ENCODE measurements at regions not wholly inside any gene's neighbourhood (a gene's known extent, or its start where the extent isn't known, plus 50 kb on each side); places are given as distances from the start of the nearest gene placed in this dataset.

DNA sequence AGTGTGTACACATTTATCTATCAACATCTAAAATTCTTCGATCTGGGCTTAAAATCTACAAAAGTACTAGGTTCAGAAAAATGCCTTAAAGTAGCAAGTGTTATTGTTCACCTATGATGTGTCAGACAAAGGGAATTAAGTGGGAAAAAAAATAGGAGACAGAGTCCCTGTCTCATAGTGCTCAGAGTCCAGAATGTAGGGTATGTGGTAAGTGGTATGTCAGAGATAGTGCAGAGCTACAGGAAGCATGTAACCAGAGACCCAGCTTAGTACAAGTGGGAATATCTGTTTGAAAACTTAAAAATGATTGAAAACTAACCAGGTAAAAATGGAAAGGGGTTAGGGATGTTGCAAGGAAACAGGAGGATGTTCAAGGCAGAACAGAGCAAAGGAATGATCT, 482.8 kb downstream of the ELAVL2 start:
- POLR2A ChIA-PET: no interaction called here
- Mint-ChIP-seq H3K9me3 (peaks cover 3% of the 10 kb centered on the region), H3K36me3 (ENCODE audit: low read depth) (no peaks in the 10 kb centered on the region), H3K27ac (no peak overlapping the region), H3K27me3 (no peaks in the 10 kb centered on the region), H3K4me3 (no peak overlapping the region), H3K4me1 (no peaks in the 10 kb centered on the region)
- CTCF ChIA-PET: no interaction called here
- no peak for DNase-seq

DNA sequence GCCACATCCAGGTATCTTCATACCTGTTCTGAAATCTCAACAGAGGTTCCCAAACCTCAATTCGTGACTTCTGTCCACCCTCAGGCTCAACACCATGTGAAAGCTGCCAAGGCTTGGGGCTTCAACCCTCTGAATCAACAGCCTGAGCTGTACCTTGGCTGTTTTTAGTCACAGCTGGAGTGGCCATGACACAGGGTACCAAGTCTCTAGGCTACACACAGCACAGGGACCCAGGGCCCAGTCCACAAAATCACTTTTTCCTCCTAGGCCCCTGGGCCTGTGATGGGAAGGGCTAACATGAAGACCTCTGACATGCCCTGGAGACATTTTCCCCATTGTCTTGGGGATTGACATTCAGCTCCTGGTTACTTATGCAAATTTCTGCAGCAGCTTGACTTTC, 464.9 kb downstream of the ELAVL2 start:
- Mint-ChIP-seq H3K27me3 (no peaks in the 10 kb centered on the region), H3K27ac (no peak overlapping the region), H3K4me3 (no peak overlapping the region), H3K36me3 (ENCODE audit: low read depth) (no peaks in the 10 kb centered on the region), H3K9me3 (peaks cover 14% of the 10 kb centered on the region), H3K4me1 (no peaks in the 10 kb centered on the region)
- POLR2A ChIA-PET: no interaction called here
- CTCF ChIA-PET: no interaction called here
- no peak for DNase-seq

DNA sequence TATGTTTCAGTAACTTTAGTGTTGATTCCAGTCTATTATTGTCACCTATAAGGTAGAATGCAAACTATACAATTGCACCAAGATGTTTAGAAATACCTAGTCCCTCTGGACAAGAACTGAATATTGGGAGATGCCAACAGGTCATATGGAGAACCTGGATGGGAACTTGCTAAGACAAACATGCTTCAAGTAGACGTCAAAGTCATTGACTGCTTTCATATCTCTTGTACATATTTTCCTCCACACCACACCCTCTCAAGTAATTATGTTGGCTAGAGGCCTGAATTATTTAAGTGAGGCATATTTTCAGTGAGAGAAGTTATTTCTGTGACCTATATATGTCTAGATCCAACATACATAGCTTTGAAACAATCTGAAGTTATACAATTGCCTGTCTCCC, 453.3 kb downstream of the ELAVL2 start:
- Mint-ChIP-seq H3K27ac (no peak overlapping the region), H3K9me3 (no peaks in the 10 kb centered on the region), H3K4me3 (no peak overlapping the region), H3K27me3 (no peaks in the 10 kb centered on the region), H3K4me1 (no peaks in the 10 kb centered on the region), H3K36me3 (ENCODE audit: low read depth) (no peaks in the 10 kb centered on the region)
- DNase-seq: no peak
- CTCF ChIA-PET: no interaction called here
- POLR2A ChIA-PET: no interaction called here

DNA sequence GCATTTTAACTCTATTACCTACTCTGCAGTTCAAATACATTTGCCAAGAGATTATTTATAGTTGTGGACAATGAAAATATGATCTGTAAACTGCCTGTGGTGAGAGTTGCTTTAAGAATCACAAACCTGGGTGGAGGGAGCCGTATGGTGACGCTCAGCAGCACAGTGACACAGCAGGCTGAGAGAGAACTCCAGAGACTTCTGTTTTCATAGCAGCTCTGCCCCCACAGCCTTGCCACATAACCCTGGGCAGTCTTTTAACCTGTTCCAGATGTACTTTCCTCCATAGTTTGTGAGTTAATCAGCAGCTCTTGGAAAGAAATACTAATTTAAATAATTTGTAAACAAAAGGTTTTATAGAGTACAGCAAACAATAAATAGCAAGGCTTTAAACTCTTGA, 450.5 kb downstream of the ELAVL2 start:
- DNase-seq: no peak
- Mint-ChIP-seq H3K4me3 (no peak overlapping the region), H3K4me1 (no peaks in the 10 kb centered on the region), H3K27ac (no peak overlapping the region), H3K9me3 (no peaks in the 10 kb centered on the region), H3K36me3 (ENCODE audit: low read depth) (no peaks in the 10 kb centered on the region), H3K27me3 (no peaks in the 10 kb centered on the region)
- ChIA-PET POLR2A (no interaction called here), CTCF (no interaction called here)

DNA sequence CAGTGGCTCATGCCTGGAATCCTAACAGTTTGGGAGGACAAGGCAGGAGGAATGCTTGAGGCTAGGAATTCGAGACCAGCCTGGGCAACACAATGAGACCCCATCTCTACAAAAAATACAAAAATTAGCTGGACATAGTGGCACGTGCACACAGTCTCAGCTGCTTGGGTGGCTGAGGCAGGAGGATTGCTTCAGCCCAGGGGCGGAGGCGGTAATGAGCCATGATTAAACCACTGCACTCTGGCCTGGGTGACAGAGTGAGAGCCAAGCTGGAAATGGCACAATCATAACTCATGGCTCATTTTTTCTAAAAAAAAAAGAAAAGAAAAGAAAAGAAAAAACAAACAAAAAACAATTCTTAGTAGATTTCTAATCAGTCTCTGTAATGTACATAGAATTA, 446.2 kb downstream of the ELAVL2 start:
- POLR2A ChIA-PET: no interaction called here
- no peak for DNase-seq
- Mint-ChIP-seq H3K4me1 (no peaks in the 10 kb centered on the region), H3K36me3 (ENCODE audit: low read depth) (no peaks in the 10 kb centered on the region), H3K27ac (no peak overlapping the region), H3K9me3 (peaks cover 5% of the 10 kb centered on the region), H3K4me3 (no peak overlapping the region), H3K27me3 (no peaks in the 10 kb centered on the region)
- CTCF ChIA-PET: no interaction called here

DNA sequence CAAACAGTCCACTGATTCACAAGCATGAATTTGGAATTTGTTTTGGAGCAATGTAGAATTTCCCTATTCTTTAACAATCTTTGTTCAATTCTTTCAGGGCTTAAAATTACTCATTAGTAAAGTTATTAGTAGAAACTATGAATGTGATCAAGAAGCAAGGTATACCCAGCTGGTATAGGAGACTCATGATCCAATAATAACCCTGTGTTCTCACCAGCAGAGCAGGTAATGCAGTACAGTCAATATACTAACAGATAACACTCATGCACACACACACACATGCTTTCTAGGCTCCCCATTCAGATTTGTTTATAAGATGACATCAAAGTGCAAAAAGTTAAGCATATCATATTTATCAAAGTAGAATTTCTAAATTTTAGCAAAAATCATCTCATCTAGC, 445.2 kb downstream of the ELAVL2 start:
- POLR2A ChIA-PET: no interaction called here
- H3K4me3 Mint-ChIP-seq: no peak overlapping the region
- CTCF ChIA-PET: no interaction called here
- H3K9me3 Mint-ChIP-seq: peaks cover 5% of the 10 kb centered on the region
- H3K27ac Mint-ChIP-seq: no peak overlapping the region
- no peaks in the 10 kb centered on the region for H3K36me3 Mint-ChIP-seq (ENCODE audit: low read depth)
- no peak for DNase-seq
- no peaks in the 10 kb centered on the region for H3K4me1 Mint-ChIP-seq
- H3K27me3 Mint-ChIP-seq: no peaks in the 10 kb centered on the region

DNA sequence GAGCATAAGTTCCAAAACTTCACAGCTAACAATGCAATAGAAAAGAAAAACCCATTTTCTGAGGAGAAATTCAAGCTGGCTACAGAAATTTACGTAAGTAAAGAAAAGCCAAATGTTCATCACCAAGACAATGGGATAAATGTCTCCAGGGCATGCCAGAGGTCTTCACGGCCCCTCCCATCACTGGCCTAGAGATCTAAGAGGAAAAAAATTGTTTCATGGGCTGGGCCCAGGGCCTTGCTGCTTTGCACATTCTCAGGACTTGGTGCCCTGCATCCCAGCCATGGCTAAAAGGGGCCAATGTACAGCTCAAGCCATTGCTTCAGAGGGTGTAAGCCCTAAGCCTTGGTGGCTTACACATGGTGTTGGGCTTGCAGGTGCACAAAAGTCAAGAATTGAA, 443.6 kb downstream of the ELAVL2 start:
- Mint-ChIP-seq H3K4me1 (no peaks in the 10 kb centered on the region), H3K36me3 (ENCODE audit: low read depth) (no peaks in the 10 kb centered on the region), H3K9me3 (peaks cover 5% of the 10 kb centered on the region), H3K4me3 (no peak overlapping the region), H3K27me3 (no peaks in the 10 kb centered on the region), H3K27ac (no peak overlapping the region)
- DNase-seq: no peak
- CTCF ChIA-PET: no interaction called here
- POLR2A ChIA-PET: no interaction called here

DNA sequence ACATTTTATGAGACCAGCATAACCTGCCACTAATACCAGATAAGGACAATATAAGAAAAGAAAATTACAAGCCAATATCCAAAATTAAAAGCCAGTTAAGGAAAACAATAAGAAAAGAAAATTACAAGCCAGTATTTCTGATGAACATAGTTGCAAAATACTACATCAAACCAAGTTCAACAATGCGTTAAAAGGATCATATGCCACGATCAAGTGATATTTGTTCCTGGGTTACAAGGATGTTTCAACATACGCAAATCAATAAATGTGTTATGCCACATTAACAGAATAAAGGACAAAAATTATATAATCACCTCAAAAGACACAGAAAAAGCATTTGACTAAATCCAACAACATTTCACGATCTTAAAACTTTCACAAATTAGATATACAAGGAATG, 431.9 kb downstream of the ELAVL2 start:
- Mint-ChIP-seq H3K36me3 (ENCODE audit: low read depth) (no peaks in the 10 kb centered on the region), H3K27ac (no peak overlapping the region), H3K4me1 (no peaks in the 10 kb centered on the region), H3K9me3 (peaks cover 8% of the 10 kb centered on the region), H3K4me3 (no peak overlapping the region), H3K27me3 (no peaks in the 10 kb centered on the region)
- ChIA-PET CTCF (no interaction called here), POLR2A (no interaction called here)
- no peak for DNase-seq

DNA sequence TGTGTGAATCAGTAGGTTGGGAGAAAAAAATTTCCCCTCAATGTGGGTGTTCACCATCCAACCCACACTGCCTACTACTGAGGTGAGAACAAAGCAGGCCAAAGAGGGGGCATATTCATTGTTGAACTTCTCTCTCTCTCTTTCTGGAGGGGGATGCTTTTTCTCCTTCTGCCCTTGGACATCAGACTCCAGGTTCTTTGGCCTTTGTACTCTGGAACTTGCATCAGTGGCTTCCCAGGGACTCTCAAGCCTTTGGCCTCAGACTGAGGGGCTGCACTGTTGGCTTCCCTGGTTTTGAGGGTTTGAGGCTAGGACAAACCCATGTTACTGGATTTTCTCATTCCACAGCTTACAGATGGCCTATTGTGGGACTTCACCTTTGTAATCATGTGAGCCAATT, 417.2 kb downstream of the ELAVL2 start:
- H3K4me3 Mint-ChIP-seq: no peak overlapping the region
- H3K27me3 Mint-ChIP-seq: no peaks in the 10 kb centered on the region
- ChIA-PET POLR2A (no interaction called here), CTCF (no interaction called here)
- no peaks in the 10 kb centered on the region for H3K4me1 Mint-ChIP-seq
- no peaks in the 10 kb centered on the region for H3K9me3 Mint-ChIP-seq
- no peak overlapping the region for H3K27ac Mint-ChIP-seq
- no peaks in the 10 kb centered on the region for H3K36me3 Mint-ChIP-seq (ENCODE audit: low read depth)
- DNase-seq: no peak

DNA sequence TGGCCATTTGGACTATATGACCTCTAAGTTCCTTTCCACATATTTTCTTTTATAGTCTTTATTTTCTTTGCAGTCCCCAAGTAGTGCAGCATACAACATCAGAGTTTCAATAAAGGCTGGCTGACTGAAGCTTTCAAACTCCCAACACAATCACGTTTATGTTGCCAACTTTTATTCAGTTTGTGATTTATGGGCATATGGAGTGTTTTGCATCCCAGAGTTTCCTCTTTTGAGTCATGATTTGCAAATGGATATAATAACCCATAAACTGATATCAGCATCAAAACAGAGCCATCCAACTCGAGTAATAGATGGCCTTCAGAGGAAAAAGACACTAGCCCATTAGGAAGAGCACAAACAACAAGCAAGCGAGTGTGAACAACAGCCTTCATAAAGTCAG, 414.0 kb downstream of the ELAVL2 start:
- POLR2A ChIA-PET: no interaction called here
- CTCF ChIA-PET: no interaction called here

DNA sequence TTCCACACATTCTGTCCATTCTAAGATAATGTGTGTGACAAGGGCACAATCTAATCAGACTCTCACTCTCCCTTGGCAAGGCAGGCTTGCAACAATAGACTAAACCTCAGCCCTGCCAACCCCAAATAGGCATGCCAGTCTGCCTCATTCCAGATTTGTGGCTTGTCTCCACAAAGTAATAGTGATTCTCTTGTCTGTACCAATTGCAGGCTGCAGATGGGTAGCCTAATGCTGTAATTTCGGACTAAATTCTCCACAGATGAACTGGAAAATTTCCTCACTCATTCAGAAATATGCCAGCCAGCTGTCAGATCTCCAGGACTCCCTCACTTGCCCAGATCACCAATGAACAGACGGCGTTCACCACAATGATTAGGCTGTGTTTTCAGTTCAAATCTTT, 413.6 kb downstream of the ELAVL2 start:
- Mint-ChIP-seq H3K9me3 (no peaks in the 10 kb centered on the region), H3K36me3 (ENCODE audit: low read depth) (no peaks in the 10 kb centered on the region), H3K4me1 (no peaks in the 10 kb centered on the region), H3K27me3 (no peaks in the 10 kb centered on the region), H3K27ac (no peak overlapping the region), H3K4me3 (no peak overlapping the region)
- ChIA-PET POLR2A (no interaction called here), CTCF (no interaction called here)
- DNase-seq: no peak

More for the DNA sequence above, 414.0 kb downstream of the ELAVL2 start:
- H3K4me1 Mint-ChIP-seq: no peaks in the 10 kb centered on the region
- no peaks in the 10 kb centered on the region for H3K36me3 Mint-ChIP-seq (ENCODE audit: low read depth)
- H3K27me3 Mint-ChIP-seq: no peaks in the 10 kb centered on the region
- H3K9me3 Mint-ChIP-seq: no peaks in the 10 kb centered on the region
- no peak overlapping the region for H3K4me3 Mint-ChIP-seq
- H3K27ac Mint-ChIP-seq: no peak overlapping the region
- DNase-seq: no peak

DNA sequence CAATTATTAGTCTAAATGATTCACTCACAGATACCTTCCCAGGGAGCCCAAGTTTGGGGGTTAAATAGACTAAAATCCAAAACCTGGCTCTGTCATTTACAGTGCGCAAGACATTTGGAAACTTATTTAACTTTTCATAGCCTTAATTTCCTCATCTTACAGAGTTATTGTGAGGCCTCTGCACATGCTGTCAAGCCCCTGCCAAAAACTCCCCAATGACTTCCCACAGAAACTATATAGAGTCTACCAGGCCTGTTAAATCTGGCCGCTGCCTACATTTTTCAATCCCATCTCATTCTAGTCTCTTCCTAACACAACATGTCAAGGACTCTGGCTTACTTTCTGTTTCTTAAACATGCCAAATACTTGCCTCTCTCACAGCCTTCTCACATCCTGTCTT, 412.5 kb downstream of the ELAVL2 start:
- Mint-ChIP-seq H3K27me3 (no peaks in the 10 kb centered on the region), H3K9me3 (peaks cover 2% of the 10 kb centered on the region), H3K4me3 (no peak overlapping the region), H3K4me1 (no peaks in the 10 kb centered on the region), H3K27ac (no peak overlapping the region), H3K36me3 (ENCODE audit: low read depth) (no peaks in the 10 kb centered on the region)
- POLR2A ChIA-PET: no interaction called here
- CTCF ChIA-PET: no interaction called here
- no peak for DNase-seq

DNA sequence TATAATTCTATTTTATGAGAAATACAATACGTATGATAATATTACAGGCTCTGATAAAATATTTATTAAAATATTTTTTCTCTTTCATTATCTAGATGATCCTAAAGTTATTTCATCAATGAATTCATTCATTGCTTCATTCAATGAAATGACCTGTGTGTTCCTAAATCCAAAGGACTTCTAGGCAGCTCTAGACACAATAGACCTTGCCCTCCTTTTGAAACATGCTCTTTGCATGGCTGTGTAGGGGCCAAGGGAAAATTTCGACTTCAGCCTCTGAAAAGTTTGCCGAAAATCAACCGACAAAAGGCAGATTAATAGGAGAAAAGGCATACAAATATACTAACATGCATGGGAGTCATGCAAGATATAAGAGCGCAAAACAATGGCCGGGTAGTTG, 402.0 kb downstream of the ELAVL2 start:
- ChIA-PET POLR2A (no interaction called here), CTCF (no interaction called here)
- no peaks in the 10 kb centered on the region for H3K27me3 Mint-ChIP-seq
- H3K27ac Mint-ChIP-seq: no peak overlapping the region
- H3K9me3 Mint-ChIP-seq: peaks cover 5% of the 10 kb centered on the region
- H3K4me3 Mint-ChIP-seq: no peak overlapping the region
- DNase-seq: no peak
- H3K4me1 Mint-ChIP-seq: no peaks in the 10 kb centered on the region
- H3K36me3 Mint-ChIP-seq (ENCODE audit: low read depth): no peaks in the 10 kb centered on the region

DNA sequence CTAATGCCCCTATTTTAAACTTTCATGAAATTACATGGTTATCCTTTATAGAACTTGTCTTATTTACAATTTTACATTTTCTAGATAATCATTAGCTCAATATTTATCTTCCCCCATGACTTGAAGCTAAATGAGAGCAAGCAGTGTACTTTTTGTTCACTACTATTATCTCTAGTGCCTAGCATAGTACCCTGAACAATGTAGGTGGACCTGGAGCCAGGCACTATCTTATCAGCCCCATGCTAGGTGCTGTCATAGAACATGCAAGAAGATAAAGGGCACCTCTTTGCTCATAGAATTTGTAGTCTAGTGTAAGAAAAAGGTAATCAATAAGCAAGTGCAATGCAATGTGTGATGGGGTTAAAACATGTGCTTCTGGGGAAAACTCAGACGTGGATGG, 399.9 kb downstream of the ELAVL2 start:
- no peaks in the 10 kb centered on the region for H3K4me1 Mint-ChIP-seq
- no peak for DNase-seq
- POLR2A ChIA-PET: no interaction called here
- CTCF ChIA-PET: no interaction called here
- H3K36me3 Mint-ChIP-seq (ENCODE audit: low read depth): no peaks in the 10 kb centered on the region
- peaks cover under 1% of the 10 kb centered on the region for H3K9me3 Mint-ChIP-seq
- H3K27ac Mint-ChIP-seq: no peak overlapping the region
- no peaks in the 10 kb centered on the region for H3K27me3 Mint-ChIP-seq
- no peak overlapping the region for H3K4me3 Mint-ChIP-seq

DNA sequence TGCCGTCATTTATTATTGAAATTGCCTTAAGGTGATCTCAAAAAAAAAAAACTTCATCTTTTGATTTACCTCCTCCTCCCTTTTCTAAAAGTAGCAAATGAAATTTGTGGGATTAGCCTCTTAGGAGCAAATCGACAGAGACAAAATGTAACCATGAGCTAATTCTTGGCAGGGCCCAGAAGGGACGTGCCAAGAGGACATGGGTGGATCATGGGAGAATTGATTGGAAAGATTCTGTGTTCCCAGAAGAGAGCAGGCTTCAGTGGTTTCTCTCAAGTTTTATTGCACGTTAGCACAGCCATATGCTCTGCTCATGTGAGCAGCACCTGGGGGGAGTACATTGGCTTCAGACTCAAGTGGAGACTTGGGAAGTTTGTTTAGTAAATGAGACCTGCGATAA, 394.6 kb downstream of the ELAVL2 start:
- Mint-ChIP-seq H3K4me1 (no peaks in the 10 kb centered on the region), H3K27ac (no peak overlapping the region), H3K4me3 (no peak overlapping the region), H3K27me3 (no peaks in the 10 kb centered on the region), H3K36me3 (ENCODE audit: low read depth) (no peaks in the 10 kb centered on the region), H3K9me3 (no peaks in the 10 kb centered on the region)
- CTCF ChIA-PET: no interaction called here
- no peak for DNase-seq
- POLR2A ChIA-PET: no interaction called here
